Raji (cell line): ENCODE measurements at regions not wholly inside any gene's neighbourhood (a gene's known extent, or its start where the extent isn't known, plus 50 kb on each side); places are given as distances from the start of the nearest gene placed in this dataset.

Experiments
- POLR2A ChIP-seq: IDR thresholded peaks from 2 replicates; pipeline ENCODE4 v1.6.1; 2011; ENCODE audit warnings: low read depth, low read length, control low read depth; ENCODE audit not compliant: insufficient read depth

DNA sequence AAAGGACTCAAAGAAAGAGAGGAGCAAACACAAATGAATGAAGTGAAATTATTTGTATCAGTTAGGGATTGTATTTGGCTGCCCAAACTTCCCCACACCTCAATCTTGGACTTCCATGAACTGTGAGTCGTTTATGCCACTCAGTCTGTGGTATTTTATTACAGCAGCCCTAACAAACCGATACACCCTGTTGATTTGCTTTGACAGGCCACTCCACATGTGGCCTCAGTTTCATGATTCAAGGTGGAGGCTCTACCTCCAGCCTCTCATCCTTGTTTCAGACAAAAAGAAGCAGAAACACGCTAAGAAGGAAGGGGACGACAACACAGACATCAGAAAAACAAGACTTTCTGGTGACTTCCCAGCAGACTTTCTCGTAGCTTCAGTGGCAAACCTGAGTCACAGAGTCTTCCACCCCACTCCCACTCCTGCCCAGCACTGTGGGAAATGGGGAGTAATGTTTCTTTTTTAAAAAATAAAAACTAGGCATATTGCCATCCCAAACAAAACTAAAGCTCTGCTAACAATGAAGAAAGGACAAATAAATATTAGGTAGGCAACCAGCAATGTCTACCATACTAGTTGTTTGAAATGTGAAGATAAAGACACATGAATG, 52.2 kb upstream of the ABCA1 start:
- no peak for TF ChIP-seq POLR2A

DNA sequence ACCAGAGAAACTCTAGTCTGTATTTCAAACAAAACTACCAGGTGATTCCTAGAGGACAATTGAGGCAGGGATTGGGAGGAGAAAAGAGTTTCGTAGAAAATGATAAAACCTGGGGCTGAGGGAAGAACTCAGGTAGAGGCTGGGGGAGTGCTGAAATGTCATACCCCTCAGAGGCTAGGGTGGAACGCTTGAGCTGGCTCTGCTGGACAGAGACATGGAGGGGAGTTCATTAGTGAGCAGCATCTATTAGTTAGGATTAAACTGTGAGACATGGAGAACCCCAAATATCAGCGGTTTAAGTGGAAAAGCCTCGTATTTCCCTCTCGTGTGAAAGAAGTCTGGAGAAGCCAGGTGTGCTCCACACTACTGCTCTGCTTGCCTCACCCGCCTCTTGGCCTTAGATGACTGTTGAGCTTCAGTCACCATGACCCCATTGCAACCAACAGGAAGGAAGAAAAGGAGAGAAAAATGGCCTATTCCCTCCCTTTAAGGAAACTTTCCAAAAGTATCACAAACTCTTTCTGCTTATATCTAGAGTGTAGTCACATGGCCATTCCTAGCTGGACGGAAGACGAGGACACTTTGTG, 53.7 kb upstream of the ABCA1 start:
- TF ChIP-seq POLR2A = no peak

DNA sequence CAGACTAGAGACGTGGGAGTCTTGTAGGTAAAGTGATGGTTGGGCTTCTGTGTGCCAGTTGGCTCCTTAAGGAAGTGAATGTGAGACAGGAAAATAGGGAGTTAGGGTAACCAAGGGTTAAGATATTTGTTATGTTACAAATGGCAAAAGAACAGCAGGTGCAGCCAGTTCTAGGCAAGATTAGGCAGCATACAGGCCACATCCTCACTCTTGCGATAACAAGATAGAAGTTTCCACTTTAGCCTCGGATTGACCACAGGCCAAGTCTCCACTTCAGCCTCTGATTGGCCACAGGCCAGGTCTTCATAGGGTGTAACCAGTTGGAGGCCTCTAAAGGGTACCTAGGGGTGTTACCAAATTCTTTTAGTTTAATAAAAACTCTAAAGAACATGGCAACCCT, 54.6 kb upstream of the ABCA1 start:
- TF ChIP-seq POLR2A = no peak

DNA sequence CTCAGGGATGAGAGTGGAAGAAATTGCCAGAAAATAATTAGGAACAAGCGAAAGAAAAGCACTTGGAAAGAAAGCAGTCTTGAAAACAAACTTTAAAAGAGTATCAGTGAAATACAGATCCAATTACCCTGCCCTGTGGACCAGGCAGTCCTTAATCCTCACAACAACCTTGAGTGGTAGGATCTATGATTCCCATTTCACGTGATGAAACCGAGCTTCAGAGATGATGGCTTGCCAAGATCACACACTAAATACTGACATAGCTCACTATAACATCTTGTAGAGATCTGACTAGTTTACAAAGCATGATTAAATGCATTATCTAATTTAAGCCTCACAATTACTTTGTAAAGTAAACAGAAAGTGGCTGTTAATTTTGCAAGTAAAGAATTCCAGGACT, 55.5 kb upstream of the ABCA1 start:
- no peak for TF ChIP-seq POLR2A

DNA sequence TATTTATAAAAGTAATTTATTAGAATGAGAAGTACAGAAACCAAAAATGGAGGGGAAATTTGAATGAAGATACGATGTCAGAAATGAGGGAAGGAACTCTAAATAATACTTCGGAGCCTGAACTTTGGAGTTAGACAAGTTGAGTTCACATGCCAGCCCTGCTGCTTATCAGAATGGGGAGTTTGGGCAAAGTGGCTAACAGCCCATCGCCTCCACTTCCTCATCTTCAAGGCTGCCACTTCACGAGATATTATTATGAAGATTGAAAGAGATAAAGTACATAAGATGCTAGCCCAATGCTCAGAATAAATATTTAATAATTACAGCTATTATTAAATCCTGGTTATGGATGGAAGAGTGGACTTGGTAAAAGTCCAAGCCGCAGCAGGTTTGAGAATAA, 56.2 kb upstream of the ABCA1 start:
- no peak for TF ChIP-seq POLR2A

DNA sequence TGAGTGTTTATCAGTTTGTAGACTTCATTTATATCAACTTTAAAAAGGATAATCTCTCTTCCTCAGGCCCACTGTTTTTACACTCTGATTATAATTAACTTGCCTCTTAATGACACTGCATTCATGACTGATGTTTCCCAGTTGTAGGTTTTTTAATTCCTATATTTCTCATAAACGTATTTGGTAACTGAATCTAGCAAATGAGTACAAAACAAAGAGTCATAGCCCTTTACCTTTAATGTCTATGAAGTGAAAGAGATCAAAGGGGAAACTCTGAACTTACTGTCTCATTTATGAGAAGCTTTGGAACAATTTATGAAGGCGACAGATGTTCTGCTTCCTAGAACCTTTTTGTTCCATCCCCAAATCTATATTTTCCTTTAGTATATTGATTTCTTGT, 56.6 kb upstream of the ABCA1 start:
- TF ChIP-seq POLR2A = no peak

DNA sequence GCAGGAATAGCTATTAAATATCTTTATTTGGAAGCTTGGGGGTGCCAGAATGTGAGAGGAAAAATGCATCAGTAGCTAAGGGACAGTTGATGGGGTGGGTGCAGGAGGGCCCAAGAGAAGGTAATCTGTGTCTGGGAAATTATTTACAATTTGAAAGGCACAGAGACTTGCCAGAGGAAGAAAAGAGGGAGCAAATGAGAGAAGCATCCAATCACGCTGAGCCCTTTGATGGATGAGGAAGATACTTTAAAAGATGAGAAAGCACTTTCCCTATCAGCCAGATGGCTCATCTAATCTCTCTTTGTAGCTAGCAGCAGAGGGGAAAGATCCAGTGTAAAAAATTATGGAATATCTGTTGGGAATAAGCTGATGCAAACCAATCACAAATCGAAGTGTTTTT, 57.0 kb upstream of the ABCA1 start:
- TF ChIP-seq POLR2A = no peak

DNA sequence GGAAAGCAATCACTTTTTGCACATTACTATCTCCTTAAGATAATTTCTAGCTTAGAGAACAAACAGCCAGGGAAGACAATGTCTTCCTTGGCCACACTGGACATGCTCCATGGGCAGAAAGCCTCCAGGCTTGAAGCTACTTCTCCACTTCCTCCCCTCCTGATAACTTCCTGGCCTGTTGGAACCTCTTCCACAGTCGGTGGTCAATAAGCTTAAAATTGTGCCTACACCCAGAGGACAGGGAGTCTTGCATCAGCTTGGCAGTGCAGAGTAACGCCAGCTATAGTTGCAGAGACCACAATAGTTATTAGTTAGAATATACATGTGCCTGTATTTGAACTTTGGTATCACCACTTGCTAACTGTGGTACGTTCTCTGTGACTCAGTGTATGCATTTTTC, 58.1 kb upstream of the ABCA1 start:
- no peak for TF ChIP-seq POLR2A

DNA sequence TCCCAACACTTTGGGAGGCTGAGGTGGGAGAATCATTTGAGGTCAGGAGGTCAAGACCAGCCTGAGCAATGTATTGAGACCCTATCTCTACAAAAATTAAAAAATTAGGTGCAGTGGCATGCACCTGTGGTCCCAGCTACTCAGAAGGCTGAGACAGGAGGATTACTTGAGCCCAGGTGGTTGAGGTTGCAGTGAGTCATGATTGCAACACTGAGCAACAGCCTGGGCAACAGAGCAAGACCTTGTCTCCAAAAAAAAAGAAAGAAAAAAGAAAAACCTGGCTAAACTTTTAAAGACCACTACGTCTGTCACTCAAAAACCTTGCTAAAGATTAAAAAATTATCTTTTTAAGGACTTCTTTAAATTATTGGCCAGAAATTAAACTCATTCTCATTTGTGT, 59.8 kb upstream of the ABCA1 start:
- no peak for TF ChIP-seq POLR2A

DNA sequence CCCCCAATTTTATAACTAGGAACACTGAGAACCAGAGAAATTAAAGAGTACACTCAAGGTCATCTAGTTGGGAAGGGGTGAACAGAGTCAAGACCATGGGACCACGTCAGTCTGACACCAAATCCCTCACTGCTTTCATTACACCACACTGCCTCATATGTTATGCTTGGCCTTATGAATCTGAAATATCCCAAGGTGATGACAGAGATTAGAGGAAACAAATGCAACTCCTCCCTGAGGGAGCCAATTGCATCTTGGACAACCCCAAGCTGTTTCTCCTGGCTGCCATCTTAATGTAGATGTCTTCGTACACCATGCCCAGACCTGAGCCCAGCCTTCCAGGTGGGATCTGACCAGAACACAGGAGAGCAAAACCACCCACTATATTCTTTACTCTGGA, 60.6 kb upstream of the ABCA1 start:
- no peak for TF ChIP-seq POLR2A

DNA sequence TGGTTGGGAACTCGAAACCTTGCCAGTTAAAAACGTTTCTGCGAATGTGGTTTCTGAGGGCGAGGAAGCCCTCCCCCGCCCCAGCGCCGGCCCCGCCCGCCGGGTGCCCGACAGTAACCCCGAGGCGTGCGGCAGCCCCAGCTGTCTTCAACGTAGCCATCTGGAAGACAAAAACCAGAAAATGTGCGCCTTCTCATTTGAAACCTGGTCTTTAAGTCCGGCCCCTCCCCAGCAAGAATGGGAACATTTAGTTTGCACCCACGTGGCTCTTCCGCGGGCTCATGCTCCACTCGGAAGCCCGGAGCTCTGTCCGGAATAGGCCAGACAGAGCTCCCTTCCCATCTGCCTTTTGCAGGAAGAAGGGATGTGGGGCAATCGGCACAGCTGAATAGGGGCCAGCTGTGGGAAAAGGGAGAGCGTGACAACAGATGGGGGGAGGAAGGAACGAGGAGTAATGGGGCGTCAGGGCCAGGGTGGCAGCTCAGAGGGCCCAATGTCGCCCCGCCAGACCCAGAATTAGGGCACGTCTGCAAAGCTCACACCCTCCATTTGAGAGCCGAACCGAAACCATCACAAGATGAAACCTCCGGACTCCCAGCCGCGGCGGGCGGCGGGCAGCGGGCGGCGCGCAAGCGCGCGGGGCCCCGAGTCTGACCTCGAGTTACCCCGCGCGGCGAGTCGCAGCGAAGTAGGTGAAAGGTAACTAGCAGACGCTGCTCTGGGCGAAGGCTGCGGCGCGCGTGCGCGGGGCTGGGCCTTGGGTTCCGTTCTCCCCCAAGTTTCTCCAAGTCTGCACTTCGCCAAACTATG, 63.4 kb upstream of the ABCA1 start:
- TF ChIP-seq POLR2A = peak; percentile 2; the same call in 1 of the 2 replicates

DNA sequence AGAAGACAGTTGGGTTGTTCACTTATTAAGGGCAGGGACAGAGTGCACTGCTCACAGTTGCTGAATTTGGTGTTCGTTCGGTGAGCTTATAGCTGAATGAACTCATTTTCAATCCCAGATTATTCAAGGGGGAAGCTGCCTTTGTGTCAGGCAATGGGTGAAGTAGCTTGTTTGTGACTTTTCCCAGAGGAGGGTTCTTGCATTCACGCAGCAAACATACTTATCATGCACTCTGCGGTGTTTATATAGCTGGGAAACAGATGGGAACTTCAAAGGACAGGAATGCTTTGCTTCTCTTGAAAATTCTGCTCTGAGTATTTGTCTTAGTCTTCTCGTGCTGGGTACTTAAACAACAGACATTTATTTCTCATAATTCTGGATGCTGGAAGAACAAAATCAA, 64.7 kb upstream of the ABCA1 start:
- TF ChIP-seq POLR2A = no peak

DNA sequence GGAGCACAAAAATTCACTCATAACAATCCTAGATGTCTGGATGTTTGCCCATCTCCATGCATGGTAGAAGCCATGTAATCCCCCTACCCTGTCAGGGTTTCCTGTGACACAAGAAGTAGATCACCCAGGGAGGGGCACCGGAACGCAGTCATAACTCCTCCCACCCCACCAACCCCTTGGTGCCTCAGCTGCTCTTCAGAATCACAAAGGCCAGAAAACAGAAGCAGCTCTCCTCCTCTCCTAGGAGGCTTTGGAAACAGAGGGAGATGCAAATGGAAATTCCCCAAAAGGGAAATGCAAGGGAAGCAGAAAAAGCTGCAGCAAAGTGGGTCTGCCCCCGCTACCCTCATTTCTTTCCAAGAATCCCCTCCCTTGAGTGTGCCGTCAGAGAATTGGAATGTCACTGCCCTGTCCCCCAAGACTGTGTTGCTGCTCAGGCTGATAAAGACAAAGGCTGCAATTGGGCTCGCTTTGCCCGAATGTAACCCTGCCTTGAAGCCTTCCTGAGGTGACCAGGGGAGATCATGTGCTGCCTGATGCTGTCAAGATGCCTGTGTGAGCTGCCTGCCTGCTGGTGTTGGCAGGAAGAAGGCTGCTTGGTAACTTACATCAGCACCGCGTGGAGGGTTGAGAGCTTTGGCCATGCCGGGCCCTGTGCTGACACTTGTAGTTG, 65.5 kb upstream of the ABCA1 start:
- no peak for TF ChIP-seq POLR2A

DNA sequence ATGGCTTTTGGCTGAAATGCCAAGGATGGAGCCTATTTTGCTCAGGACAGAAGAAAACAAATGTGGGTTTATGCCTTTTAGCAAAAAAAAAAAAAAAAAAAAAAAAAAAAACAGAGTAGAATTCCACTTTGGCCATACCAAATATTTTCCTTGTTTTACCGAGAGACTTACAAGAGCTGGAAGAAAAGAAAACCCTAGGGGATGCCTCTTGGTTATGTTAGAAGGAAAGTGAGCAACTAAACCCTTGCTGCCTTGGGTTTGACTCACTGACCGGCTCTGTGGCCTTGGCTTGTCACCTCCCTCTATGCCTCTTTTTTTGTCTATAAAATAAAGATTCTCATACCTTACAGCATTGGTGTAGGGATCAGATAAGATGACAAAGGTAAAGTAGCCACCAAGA, 69.6 kb upstream of the ABCA1 start:
- no peak for TF ChIP-seq POLR2A

DNA sequence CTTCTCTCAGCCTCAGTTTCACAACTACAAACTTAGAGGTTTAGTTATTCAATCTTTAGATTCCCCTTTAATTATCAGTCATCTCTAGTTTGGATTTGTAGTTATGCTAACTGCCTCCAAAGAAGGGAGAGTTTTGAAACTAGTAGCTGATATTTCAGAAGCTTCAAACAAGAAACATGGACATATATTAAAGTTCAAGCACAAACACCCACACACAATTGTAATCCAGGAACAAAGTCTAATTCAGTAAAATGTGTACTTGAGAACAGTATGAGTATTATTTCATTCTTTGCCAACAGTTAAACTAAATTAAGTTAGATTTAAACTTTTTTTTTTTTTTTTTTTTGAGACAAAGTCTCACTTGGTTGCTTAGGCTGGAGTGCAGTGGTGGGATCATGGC, 71.2 kb upstream of the ABCA1 start:
- no peak for TF ChIP-seq POLR2A
